Breast epithelium (tissue), 4 donors: ENCODE measurements at regions not wholly inside any gene's neighbourhood (a gene's known extent, or its start where the extent isn't known, plus 50 kb on each side); places are given as distances from the start of the nearest gene placed in this dataset.

Experiments
- DNase-seq, 2 donors: peaks; one replicate each; pipeline ENCODE4 v3.0.0-alpha.2; 2019; ENCODE audit warnings: low spot score in 2 of 2
- H3K27ac ChIP-seq, 2 donors: fragments of 200-600 bp; sonication (generic) in 1 of 2; one replicate each; pipeline ENCODE4 v1.5.1; 2016 to 2019; ENCODE audit warnings: mild to moderate bottlenecking in 1 of 2
- H3K27me3 ChIP-seq, 2 donors: fragments of 200-600 bp; sonication (generic) in 1 of 2; one replicate each; pipeline versions ENCODE4 v1.5.1 to v1.6.0; 2017 to 2019; ENCODE audit warnings: control low read depth in 1 of 2, mild to moderate bottlenecking in 1 of 2
- H3K36me3 ChIP-seq: fragments of 200-600 bp; one replicate; pipeline ENCODE4 v1.5.1; 2019
- H3K4me1 ChIP-seq, 2 donors: fragments of 200-600 bp; sonication (generic); one replicate each; pipeline ENCODE4 v1.5.1; 2016 to 2019; ENCODE audit warnings: control low read depth in 1 of 2
- H3K4me3 ChIP-seq, 3 donors: fragments of 200-600 bp; sonication (generic); 1 replicate in 2 of 3; 2 replicates in 1 of 3; pipeline ENCODE4 v1.5.1; 2016 to 2019; ENCODE audit warnings: mild to moderate bottlenecking in 3 of 3, moderate library complexity in 2 of 3
- H3K9me3 ChIP-seq, 2 donors: fragments of 200-600 bp; sonication (generic) in 1 of 2; one replicate each; pipeline ENCODE4 v1.5.1; 2016 to 2019; ENCODE audit warnings: control low read depth in 1 of 2
- POLR2A ChIP-seq: fragments of 450-650 bp; IDR thresholded peaks from one replicate; pipeline ENCODE4 v1.6.1; 2016; ENCODE audit warnings: antibody characterized with exemption, mild to moderate bottlenecking, moderate library complexity
- POLR2AphosphoS5 ChIP-seq, 3 donors: sonication (generic); formaldehyde crosslinking; IDR thresholded peaks; one replicate each; pipeline ENCODE4 v1.6.1; 2017; ENCODE audit warnings: antibody characterized with exemption in 3 of 3
- intact Hi-C: fragments of 100-400 bp; cut with DNase I; formaldehyde crosslinking; loops from one replicate; pipeline ENCODE4 v1.15.1; 2023; ENCODE audit warnings: low total_unique reads
- TF ChIP-seq, protein P1 (sequence below), 3 donors: fragments of 450-650 bp; IDR thresholded peaks; one replicate each; pipeline ENCODE4 v1.5.1; 2016 to 2017; ENCODE audit warnings: antibody characterized with exemption in 3 of 3, mild to moderate bottlenecking in 3 of 3, moderate library complexity in 3 of 3

- Histone ChIP-seq H3K27ac (no peak overlapping the region), H3K27me3 (no peaks in the 10 kb centered on the region), H3K4me1 (no peaks in the 10 kb centered on the region), H3K36me3 (no peaks in the 10 kb centered on the region), H3K9me3 (no peaks in the 10 kb centered on the region), H3K4me3 (no peak overlapping the region)
- TF ChIP-seq POLR2A (no peak), POLR2AphosphoS5 (IDR thresholded peaks at IDR 0.05) (no peak)
- no peak for DNase-seq
- intact Hi-C loops: no loop called here
Observed at GRCh38 chr10:29056729-29057128, 232.1 kb upstream of the LYZL1 start.

- Histone ChIP-seq H3K4me1 (no peaks in the 10 kb centered on the region), H3K36me3 (no peaks in the 10 kb centered on the region), H3K4me3 (no peak overlapping the region), H3K27me3 (no peaks in the 10 kb centered on the region), H3K9me3 (no peaks in the 10 kb centered on the region), H3K27ac (no peak overlapping the region)
- intact Hi-C loops: no loop called here
- TF ChIP-seq POLR2AphosphoS5 (IDR thresholded peaks at IDR 0.05) (no peak), POLR2A (no peak)
- TF ChIP-seq, protein P1, sequence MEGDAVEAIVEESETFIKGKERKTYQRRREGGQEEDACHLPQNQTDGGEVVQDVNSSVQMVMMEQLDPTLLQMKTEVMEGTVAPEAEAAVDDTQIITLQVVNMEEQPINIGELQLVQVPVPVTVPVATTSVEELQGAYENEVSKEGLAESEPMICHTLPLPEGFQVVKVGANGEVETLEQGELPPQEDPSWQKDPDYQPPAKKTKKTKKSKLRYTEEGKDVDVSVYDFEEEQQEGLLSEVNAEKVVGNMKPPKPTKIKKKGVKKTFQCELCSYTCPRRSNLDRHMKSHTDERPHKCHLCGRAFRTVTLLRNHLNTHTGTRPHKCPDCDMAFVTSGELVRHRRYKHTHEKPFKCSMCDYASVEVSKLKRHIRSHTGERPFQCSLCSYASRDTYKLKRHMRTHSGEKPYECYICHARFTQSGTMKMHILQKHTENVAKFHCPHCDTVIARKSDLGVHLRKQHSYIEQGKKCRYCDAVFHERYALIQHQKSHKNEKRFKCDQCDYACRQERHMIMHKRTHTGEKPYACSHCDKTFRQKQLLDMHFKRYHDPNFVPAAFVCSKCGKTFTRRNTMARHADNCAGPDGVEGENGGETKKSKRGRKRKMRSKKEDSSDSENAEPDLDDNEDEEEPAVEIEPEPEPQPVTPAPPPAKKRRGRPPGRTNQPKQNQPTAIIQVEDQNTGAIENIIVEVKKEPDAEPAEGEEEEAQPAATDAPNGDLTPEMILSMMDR (IDR thresholded peaks at IDR 0.05): no peak
- no peak for DNase-seq
Observed at GRCh38 chr10:29057822-29058331, 231.0 kb upstream of the LYZL1 start.

- no peaks in the 10 kb centered on the region for H3K36me3 ChIP-seq
- intact Hi-C loops: no loop called here
- no peak overlapping the region for H3K27ac ChIP-seq
- H3K27me3 ChIP-seq: no peaks in the 10 kb centered on the region
- H3K4me1 ChIP-seq: no peaks in the 10 kb centered on the region
- no peak overlapping the region for H3K4me3 ChIP-seq
- H3K9me3 ChIP-seq: no peaks in the 10 kb centered on the region
- TF ChIP-seq, protein P1 (IDR thresholded peaks at IDR 0.05): no peak
- no peak for DNase-seq
Observed at GRCh38 chr10:29063806-29064644, 224.8 kb upstream of the LYZL1 start.

- intact Hi-C loops: no loop called here
- Histone ChIP-seq H3K9me3 (no peaks in the 10 kb centered on the region), H3K36me3 (no peaks in the 10 kb centered on the region), H3K4me1 (no peaks in the 10 kb centered on the region), H3K27me3 (no peaks in the 10 kb centered on the region), H3K27ac (no peak overlapping the region), H3K4me3 (no peak overlapping the region)
- TF ChIP-seq, protein P1 (IDR thresholded peaks at IDR 0.05): no peak
- TF ChIP-seq POLR2AphosphoS5 (IDR thresholded peaks at IDR 0.05) (no peak), POLR2A (no peak)
- DNase-seq: no peak
Observed at GRCh38 chr10:29064680-29065079, 224.2 kb upstream of the LYZL1 start.

DNA sequence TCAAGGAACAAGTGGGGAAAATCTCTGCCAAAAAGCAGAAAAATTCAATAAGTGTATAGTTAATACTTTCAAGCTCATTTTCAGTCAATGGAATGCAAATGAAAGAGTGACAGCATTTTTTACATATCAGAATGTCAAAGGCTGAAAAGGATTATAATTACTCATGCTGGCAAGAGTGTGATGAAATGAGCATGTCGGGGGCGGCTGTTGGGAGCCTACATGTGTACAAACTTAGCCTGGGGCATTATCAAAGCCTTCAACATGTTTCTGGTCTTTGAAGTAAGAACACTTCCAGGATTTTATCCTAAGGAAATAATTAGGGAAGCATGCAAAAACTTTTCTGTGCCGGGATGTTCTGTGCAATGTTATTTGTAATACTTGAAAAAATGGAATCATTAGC lies 221.7 kb upstream of the LYZL1 start:
- intact Hi-C loops: no loop called here
- H3K36me3 ChIP-seq: no peaks in the 10 kb centered on the region
- H3K9me3 ChIP-seq: no peaks in the 10 kb centered on the region
- no peaks in the 10 kb centered on the region for H3K27me3 ChIP-seq
- H3K27ac ChIP-seq: no peak overlapping the region
- no peak for TF ChIP-seq POLR2AphosphoS5 (IDR thresholded peaks at IDR 0.05)
- TF ChIP-seq, protein P1 (IDR thresholded peaks at IDR 0.05): no peak
- no peak for TF ChIP-seq POLR2A
- H3K4me1 ChIP-seq: no peaks in the 10 kb centered on the region
- DNase-seq: no peak
- H3K4me3 ChIP-seq: no peak overlapping the region
